ENCODE measurements at regions not wholly inside any gene's neighbourhood (a gene's known extent, or its start where the extent isn't known, plus 50 kb on each side); places are given as distances from the start of the nearest gene placed in this dataset.

DNA sequence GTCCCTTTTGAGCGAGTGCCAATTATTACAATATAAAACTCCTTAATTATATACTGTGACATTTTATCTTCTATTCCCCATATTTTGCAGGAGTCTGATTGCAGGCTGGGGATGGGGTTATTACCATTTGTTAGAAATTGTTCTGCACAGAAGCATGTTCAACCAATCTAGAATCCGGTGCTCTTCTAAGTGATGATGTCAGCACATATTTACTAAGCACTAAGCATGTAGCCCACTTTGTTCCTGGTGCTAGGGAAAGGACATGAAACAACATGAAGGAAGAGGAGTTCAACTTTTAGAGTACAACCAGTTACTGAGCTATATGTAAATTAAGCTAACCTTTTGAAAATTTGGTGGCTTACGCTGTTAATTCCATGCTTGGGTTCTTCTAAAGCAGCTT is 52.8 kb upstream of the IL1RAPL2 start:
- Histone ChIP-seq H3F3A (ENCODE audit: low read depth) (no peaks in the 10 kb centered on the region), H3K4me3 (ENCODE audit: low read length, poor library complexity, severe bottlenecking) (no peak overlapping the region), H3K36me3 (ENCODE audit: insufficient read depth, low read length) (no peaks in the 10 kb centered on the region), H2AFZ (ENCODE audit: low read length) (no peak overlapping the region), H3K9ac (ENCODE audit: low read depth, low read length, poor library complexity, severe bottlenecking) (no peak overlapping the region), H4K20me1 (ENCODE audit: insufficient read depth, low read length, poor library complexity, severe bottlenecking) (no peaks in the 10 kb centered on the region), H3K4me1 (ENCODE audit: insufficient read depth, low read length, poor library complexity, severe bottlenecking) (no peaks in the 10 kb centered on the region), H3K9me2 (replicated peaks; ENCODE audit: low read depth, low read length) (no peaks in the 10 kb centered on the region), H3K9me3 (ENCODE audit: insufficient read depth, low read depth, low read length) (no peaks in the 10 kb centered on the region), H3K79me2 (ENCODE audit: insufficient read depth, low read length) (no peaks in the 10 kb centered on the region), H3K27me3 (ENCODE audit: insufficient read depth, low read length, poor library complexity, severe bottlenecking) (no peaks in the 10 kb centered on the region), H3K4me2 (ENCODE audit: low read depth, low read length, poor library complexity, severe bottlenecking) (no peak overlapping the region)
- no peak for TF ChIP-seq EZH2phosphoT487 (IDR thresholded peaks at IDR 0.05; ENCODE audit: borderline replicate concordance)
- no peak for TF ChIP-seq CTCF (conservative IDR thresholded peaks at IDR 0.05; ENCODE audit: low read length)

DNA sequence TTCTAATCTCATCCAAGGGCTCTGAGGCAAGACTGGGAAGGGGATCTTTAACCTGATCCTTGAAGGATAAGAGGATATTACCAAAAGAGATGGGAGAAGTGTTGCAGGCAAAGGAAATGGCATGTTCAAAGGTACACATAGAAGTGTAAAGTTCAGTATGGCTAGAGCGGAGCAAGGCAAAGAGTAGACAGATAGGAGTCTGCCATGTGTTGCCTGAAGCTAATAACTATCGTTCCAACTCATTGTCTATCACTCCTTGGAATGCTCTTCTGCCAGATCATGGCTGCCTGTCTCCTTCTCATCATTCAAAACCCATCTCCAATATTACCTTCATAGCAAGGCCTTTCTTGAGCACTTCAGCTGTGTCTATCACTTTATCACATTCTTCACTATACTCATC is 55.2 kb upstream of the IL1RAPL2 start:
- H3K4me1 ChIP-seq (ENCODE audit: insufficient read depth, low read length, poor library complexity, severe bottlenecking) = no peaks in the 10 kb centered on the region
- H3K27me3 ChIP-seq (ENCODE audit: insufficient read depth, low read length, poor library complexity, severe bottlenecking) = no peaks in the 10 kb centered on the region
- no peaks in the 10 kb centered on the region for H3F3A ChIP-seq (ENCODE audit: low read depth)
- no peaks in the 10 kb centered on the region for H3K79me2 ChIP-seq (ENCODE audit: insufficient read depth, low read length)
- H3K36me3 ChIP-seq (ENCODE audit: insufficient read depth, low read length) = no peaks in the 10 kb centered on the region
- TF ChIP-seq CTCF (conservative IDR thresholded peaks at IDR 0.05; ENCODE audit: low read length) (no peak), EZH2phosphoT487 (IDR thresholded peaks at IDR 0.05; ENCODE audit: borderline replicate concordance) (no peak)
- no peaks in the 10 kb centered on the region for H4K20me1 ChIP-seq (ENCODE audit: insufficient read depth, low read length, poor library complexity, severe bottlenecking)
- H3K4me3 ChIP-seq (ENCODE audit: low read length, poor library complexity, severe bottlenecking) = no peak overlapping the region
- no peak overlapping the region for H3K4me2 ChIP-seq (ENCODE audit: low read depth, low read length, poor library complexity, severe bottlenecking)
- no peak overlapping the region for H2AFZ ChIP-seq (ENCODE audit: low read length)
- no peak overlapping the region for H3K9ac ChIP-seq (ENCODE audit: low read depth, low read length, poor library complexity, severe bottlenecking)
- no peaks in the 10 kb centered on the region for H3K9me3 ChIP-seq (ENCODE audit: insufficient read depth, low read depth, low read length)
- H3K9me2 ChIP-seq (replicated peaks; ENCODE audit: low read depth, low read length) = no peaks in the 10 kb centered on the region

DNA sequence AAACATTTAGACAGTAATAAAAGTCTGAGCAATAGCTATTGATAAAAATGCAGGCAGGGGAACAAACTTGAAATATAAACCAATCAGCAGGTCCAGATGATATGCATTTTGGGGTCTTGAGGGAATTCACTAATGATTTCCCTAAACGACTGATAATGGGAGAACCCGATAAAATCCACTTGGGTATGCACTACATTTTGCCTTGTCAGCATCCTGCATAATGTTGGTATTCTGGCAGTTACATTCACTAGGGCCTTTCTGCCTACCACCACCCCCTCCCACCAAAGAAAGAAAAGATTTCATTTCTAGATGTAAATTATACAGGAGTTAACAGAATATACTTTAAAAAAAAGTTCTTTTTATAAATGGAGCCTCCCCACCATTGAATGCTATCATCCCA is 63.5 kb upstream of the IL1RAPL2 start:
- H3K9me2 ChIP-seq (replicated peaks; ENCODE audit: low read depth, low read length) = no peaks in the 10 kb centered on the region
- H3K4me3 ChIP-seq (ENCODE audit: low read length, poor library complexity, severe bottlenecking) = no peak overlapping the region
- TF ChIP-seq EZH2phosphoT487 (IDR thresholded peaks at IDR 0.05; ENCODE audit: borderline replicate concordance) = no peak
- TF ChIP-seq CTCF (conservative IDR thresholded peaks at IDR 0.05; ENCODE audit: low read length) = no peak
- H4K20me1 ChIP-seq (ENCODE audit: insufficient read depth, low read length, poor library complexity, severe bottlenecking) = no peaks in the 10 kb centered on the region
- no peaks in the 10 kb centered on the region for H3K79me2 ChIP-seq (ENCODE audit: insufficient read depth, low read length)
- no peaks in the 10 kb centered on the region for H3K4me1 ChIP-seq (ENCODE audit: insufficient read depth, low read length, poor library complexity, severe bottlenecking)
- no peaks in the 10 kb centered on the region for H3K27me3 ChIP-seq (ENCODE audit: insufficient read depth, low read length, poor library complexity, severe bottlenecking)
- no peak overlapping the region for H2AFZ ChIP-seq (ENCODE audit: low read length)
- no peaks in the 10 kb centered on the region for H3K36me3 ChIP-seq (ENCODE audit: insufficient read depth, low read length)
- no peaks in the 10 kb centered on the region for H3K9me3 ChIP-seq (ENCODE audit: insufficient read depth, low read depth, low read length)
- H3K4me2 ChIP-seq (ENCODE audit: low read depth, low read length, poor library complexity, severe bottlenecking) = no peak overlapping the region
- no peak overlapping the region for H3K9ac ChIP-seq (ENCODE audit: low read depth, low read length, poor library complexity, severe bottlenecking)
- no peaks in the 10 kb centered on the region for H3F3A ChIP-seq (ENCODE audit: low read depth)
